HG03280 (cell line): ENCODE measurements at regions not wholly inside any gene's neighbourhood (a gene's known extent, or its start where the extent isn't known, plus 50 kb on each side); places are given as distances from the start of the nearest gene placed in this dataset.

Experiments used
- ATAC-seq: cut with Tn5 transposase; IDR thresholded peaks from one replicate; pipeline ENCODE4 v1.9.1; 2021; ENCODE audit warnings: mild to moderate bottlenecking, moderate library complexity; ENCODE audit not compliant: unreplicated experiment

- no peak for ATAC-seq
Observed at GRCh38 chr6:14722704-14723103, 523.2 kb upstream of the JARID2 start.

DNA sequence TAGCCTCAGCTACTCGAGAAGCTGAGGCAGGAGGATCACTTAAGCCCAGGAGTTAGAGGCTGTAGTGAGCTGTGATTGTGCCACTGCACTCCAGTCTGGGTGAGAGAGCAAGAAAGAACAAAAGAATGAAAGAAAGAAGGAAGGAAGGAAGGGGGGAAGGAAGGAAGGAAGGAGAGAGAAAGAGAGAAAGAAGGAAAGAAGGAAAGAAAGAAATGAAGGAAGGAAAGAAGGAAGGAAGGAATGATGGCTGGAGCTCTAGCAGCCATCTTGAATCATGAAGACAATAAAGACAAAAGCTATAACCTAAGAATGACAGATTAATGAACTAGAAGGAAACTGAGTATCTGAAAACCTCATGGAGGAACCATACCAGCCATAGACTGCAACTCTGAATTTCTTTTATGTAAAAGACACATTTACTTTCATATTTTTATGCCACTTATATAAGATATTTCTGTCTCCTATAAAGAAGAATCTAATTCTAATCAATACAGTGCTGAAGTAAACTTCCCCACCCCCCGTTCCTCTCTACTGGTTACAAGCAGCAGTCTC is 522.3 kb upstream of the JARID2 start:
- no peak for ATAC-seq

- no peak for ATAC-seq
Observed at GRCh38 chr6:14724549-14724948, 521.3 kb upstream of the JARID2 start.

DNA sequence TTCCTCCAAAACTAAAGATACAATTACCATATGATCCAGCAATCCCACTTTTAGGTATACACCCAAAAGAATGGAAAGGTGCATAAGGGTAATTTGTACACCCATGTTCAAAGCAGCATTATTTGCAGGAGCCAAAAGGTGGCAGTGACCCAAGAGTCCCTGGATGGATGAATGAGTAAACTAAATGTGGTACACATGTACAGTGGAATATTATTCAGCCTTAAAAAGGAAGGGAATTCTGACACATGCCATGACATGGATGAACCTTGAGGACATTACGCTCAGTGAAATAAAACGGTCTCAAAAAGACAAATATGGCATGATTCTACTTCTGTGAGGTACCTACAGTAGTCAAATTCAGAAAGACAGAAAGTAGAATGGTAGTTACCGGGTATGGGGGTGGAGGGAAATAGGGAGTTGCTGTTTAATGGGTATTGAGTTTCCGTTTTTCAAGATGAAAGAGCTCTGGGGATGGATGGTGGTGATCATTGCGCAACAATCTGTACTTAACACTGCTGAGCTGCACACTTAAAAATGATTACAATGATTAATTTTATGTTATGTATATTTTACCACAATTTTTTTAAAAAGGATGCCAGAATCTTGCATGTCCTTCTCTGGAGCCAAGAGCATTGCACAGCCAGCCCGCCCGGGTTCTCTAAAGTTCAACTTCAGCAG is 518.9 kb upstream of the JARID2 start:
- ATAC-seq: no peak

- no peak for ATAC-seq
Observed at GRCh38 chr6:14727494-14728395, 518.1 kb upstream of the JARID2 start.

GRCh38 chr6:14728396-14729024 is 517.4 kb upstream of the JARID2 start:
- ATAC-seq: no peak

GRCh38 chr6:14729129-14729871 is 516.6 kb upstream of the JARID2 start:
- no peak for ATAC-seq

DNA sequence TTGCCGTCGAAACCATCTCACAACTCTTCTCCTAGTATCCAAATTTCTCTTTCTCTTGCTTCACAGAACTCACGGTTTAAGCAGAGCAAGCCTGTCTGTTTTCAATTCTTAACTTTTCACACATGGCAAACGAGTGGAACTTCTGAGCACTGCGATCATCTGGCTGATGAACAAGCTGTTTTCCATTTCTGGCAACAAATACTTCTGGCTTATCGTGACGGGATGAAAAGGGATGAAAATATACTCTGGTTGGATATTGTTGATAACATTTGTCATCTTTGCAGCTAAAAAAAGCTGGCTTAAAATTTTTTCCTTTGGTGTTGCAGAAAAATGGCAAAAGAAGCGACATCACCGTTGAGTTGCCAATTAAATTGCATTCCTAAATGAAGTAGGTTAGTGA is 515.2 kb upstream of the JARID2 start:
- ATAC-seq: no peak

- no peak for ATAC-seq
Observed at GRCh38 chr6:14731611-14732010, 514.3 kb upstream of the JARID2 start.

GRCh38 chr6:14732226-14732843 is 513.5 kb upstream of the JARID2 start:
- ATAC-seq: no peak

DNA sequence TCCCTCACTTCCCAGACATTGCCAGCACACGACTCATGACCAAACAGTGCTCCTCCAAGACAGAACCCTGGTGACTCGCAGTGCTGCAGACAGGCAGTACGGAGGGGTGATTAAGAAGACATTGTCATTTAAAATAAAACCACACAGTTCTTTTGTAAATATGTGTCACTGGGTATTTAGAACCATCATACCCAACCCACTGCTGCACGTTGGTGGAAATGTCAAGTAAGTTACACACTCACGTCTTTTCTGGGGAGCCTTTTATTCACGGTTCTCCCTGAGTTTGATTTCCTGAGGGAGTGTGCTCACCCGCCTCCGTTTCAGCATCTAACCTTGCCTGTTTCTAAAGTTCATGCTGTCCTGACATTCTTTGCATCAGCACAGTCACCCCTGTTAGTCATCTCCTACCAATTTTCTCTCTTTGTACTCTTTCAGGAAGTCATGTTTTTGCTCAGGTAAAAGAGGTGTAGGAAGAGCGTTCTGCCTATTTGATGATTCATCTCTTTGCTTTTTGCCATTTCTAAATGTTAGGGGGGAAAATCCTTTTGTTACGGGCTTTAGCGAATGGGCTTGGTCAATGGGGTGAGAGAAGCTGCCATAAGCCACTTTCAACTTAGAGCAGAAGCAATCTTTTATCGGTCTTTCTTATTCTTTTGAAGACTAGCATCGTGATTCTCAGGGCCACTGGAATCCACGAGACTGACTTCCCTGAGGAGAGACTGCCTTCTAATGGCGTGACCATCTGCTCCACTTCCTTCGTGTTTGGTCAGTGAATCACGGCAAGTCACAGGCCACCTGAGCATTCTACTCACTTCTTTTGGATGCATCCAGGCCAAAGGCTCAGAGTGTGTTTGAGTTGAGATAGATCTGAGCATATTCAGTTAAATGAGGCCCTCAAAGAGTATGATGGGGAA is 512.8 kb upstream of the JARID2 start:
- no peak for ATAC-seq

GRCh38 chr6:14734052-14734415 is 511.8 kb upstream of the JARID2 start:
- ATAC-seq: no peak

DNA sequence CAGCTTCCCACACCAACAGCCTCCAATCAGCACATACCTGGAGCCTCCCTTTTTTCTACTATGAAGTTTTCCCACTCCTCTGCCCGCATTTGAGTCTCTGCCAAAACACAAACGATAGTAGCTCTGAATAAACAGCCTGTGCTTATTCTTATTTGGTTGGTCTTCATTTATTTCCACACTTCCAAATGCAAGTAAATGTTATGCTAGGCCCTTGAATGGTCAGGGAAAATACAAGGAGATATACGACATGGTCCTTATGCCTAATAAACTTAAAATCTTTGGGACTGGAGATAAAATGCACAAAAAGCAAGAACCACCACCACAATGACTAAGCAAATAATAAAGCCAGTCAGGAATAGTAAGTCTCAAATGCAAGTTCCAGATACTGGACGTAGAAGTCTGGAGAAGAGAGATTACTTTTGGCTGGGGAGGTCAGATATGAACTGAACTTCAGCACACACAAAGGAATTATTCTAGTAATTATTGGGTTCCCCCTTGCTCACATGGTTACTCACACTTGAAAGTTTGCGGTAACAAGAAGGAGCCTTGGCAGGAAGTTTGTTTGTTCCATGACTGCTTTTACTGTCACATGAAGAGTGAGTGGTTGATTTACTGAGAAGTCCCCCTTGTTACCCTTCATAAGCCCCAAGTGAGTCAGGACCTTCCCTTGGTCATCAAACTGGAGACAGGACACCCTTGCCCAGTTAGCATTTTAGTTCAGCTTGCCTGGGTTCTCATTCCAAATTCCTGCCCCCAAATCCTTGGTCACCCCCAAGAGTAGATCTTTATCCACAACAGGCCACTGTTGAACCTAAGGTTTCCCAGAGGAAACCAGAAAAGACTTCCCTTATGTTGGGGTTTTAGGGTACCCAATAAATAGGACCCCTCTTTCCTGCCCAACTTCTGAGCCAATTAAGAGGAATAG is 511.2 kb upstream of the JARID2 start:
- peak; percentile 71 for ATAC-seq

- no peak for ATAC-seq
Observed at GRCh38 chr6:14735956-14736486, 509.8 kb upstream of the JARID2 start.

DNA sequence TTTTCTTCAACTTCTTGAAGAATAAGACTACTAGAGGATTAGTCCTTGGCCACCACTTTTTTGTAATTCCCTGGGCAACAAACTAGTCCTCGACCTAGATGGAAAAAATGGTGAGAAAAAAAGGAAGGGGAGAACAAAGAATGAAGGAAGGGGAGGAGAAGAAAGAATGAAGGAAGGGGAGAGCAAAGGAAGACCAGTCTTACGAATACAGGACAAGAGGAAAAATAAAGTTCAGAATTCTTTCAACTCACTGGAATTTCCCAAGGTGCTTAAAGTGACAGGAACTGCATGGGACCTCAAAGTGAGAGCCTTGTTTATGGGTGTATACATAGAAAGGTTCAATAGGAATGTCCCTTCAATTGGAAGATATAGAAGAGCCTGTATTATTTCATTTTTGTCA is 509.3 kb upstream of the JARID2 start:
- no peak for ATAC-seq

- ATAC-seq: no peak
Observed at GRCh38 chr6:14738497-14738896, 507.4 kb upstream of the JARID2 start.

- ATAC-seq: no peak
Observed at GRCh38 chr6:14738933-14739332, 506.9 kb upstream of the JARID2 start.

DNA sequence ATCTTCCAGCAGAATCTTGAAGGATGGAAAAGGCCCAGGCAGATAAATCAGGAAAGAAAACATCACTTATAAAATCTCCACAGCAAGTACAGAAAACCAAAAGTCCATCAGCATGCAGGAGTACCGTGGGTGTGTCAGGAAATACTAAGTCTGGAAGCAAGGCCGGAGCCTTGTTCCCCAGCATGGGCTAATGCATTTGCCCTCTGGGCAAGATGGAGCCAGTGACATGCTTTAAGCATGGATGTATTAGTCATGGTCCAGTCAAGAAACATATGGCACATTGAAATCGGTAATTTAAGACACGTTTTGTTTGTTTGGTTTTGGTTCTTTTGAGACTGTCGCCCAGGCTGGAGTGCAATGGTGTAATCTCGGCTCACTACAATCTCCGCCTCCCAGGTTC is 506.0 kb upstream of the JARID2 start:
- no peak for ATAC-seq
